Stimulated activated CD4-positive, alpha-beta T cell treated with anti-CD3 and anti-CD28 coated beads, Interleukin-12 subunit alpha, Interleukin-12 subunit beta, amount 100 ng/mL, for 48 hours (primary cell): ENCODE measurements at regions not wholly inside any gene's neighbourhood (a gene's known extent, or its start where the extent isn't known, plus 50 kb on each side); places are given as distances from the start of the nearest gene placed in this dataset.
"Not testable (repeated sequence)": the region's sequence is repeated elsewhere in the genome, so short reads cannot be mapped to it uniquely, and the experiment has no call there.

Source experiments
- DNase-seq, 3 donors: peaks; one replicate each; pipeline ENCODE4 v3.0.0-alpha.2; 2020; ENCODE audit warnings: low read depth in 2 of 3, low spot score in 1 of 3

DNA sequence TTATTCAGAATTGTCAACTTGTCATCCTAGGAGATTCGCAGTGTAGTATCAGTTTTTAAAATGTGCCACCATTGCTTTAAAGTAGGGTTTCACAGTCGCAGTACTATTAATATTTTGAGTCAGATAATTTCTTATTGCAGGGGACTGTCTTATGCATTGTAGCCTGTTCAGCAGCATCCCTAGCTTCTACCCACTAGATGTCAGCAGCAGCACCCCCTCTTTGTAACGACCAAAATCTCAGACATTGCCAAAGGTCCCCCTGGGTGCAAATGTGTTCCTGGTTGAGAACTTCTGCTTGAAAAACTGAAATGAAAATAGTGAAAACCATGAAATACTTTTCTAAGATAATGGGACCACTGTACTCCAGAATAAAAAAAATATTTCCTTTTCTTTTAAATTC is 474.8 kb downstream of the CNTN3 start:
- no peak for DNase-seq

GRCh38 chr3:74137790-74138189 is 476.7 kb downstream of the CNTN3 start:
- DNase-seq = no peak

GRCh38 chr3:74135808-74136207 is 478.7 kb downstream of the CNTN3 start:
- DNase-seq = no peak

- no peak for DNase-seq
These were observed 479.6 kb downstream of the CNTN3 start for GRCh38 chr3:74134831-74135230.

GRCh38 chr3:74131546-74132328 is 482.7 kb downstream of the CNTN3 start:
- DNase-seq = not testable (repeated sequence)

DNA sequence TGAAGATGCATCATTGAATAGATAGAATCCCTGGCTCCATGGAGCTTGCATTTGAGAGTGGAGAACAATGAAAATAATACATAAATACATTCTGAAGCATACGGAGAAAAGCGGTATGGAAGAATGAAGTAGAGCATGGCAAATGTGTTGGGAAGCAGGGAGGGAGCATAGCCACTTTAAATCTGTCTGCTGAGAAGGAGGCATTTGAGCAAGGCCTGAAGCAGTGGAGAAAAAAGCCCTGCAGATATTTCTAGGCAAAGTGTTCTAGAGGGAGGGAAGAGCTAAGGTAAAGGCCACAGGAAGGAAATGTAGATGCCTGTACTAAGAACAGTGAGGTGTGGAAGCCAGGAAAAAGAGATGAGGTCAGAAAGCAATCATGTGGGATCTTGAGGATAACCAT is 484.8 kb downstream of the CNTN3 start:
- no peak for DNase-seq

DNA sequence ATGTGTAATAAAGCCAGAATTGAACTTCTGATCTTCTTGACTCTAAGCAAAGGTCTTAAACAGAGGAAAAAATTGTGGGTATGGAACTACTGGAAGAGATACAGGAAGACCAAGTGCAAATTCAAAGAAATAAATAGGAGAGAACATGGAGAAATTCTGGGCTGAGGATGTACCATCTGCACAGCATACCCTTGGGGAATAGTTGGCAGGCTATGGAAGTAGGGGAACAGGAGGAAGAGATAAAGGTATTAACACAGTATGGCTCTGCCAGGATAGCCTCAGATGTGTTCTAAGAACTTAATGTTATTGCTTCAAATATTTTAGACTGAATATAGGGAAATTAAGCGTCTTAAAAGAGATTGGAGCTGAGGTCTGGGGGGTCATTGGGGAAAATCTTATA is 485.4 kb downstream of the CNTN3 start:
- DNase-seq = no peak

DNA sequence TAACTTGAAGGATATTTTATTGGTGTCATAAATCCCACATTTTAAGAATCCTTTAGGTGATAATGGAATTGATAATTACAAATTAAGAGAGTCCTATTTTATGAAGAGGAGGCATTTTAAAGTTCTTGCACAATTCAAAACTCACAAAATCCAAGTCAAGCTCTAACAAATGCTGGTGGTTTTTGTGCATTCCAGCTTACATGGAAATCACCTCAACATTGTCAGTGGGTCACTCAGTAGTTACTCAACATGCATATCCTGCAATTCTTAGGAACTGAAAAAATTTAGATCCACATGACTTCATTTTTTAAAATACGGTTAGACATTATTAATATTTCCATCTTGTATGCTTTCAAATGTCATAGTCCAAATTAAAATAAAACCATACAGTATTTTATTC is 487.2 kb downstream of the CNTN3 start:
- DNase-seq = no peak

- no peak for DNase-seq
These were observed 489.7 kb downstream of the CNTN3 start for GRCh38 chr3:74124782-74125181.

- no peak for DNase-seq
These were observed 492.2 kb downstream of the CNTN3 start for GRCh38 chr3:74122281-74122680.

DNA sequence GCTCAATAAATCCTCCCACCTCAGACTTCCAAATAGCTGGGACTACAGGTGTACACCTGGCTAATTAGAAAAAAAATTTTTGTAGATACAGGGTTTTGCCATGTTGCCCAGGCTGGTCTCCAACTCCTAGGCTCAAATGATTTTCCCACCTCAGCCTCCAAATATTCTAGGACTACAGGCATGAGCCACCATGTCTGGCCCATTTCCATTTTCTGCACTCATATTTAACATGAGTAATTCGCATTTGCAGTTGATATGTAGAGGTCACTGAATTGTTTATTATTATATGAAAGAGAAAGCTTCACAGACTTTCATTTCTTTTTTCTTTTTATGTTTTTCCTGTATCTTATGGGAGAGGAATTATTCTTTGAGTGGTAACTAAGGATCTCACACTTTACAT is 492.7 kb downstream of the CNTN3 start:
- no peak for DNase-seq

GRCh38 chr3:74119221-74119620 is 494.5 kb upstream of the PDZRN3 start:
- DNase-seq = no peak

DNA sequence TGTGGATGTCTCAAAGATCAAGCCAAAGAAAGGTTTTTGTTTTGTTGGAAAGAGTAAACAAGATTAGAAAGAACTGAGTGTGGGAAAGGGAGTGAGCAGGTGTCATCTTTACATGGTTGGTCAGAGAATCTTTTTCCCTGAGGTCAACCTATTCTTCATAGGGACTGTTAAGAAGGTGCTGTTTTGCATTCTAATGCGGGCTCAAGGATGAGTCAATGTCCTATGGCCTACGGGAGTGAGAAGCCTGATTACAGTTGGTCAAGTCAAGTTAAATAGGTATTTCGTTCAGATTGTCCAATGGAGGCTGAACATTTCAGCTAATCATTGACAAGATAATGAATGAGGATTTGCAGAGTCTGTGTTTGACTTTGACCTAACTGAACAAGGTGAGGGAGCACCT is 491.2 kb upstream of the PDZRN3 start:
- no peak for DNase-seq

DNA sequence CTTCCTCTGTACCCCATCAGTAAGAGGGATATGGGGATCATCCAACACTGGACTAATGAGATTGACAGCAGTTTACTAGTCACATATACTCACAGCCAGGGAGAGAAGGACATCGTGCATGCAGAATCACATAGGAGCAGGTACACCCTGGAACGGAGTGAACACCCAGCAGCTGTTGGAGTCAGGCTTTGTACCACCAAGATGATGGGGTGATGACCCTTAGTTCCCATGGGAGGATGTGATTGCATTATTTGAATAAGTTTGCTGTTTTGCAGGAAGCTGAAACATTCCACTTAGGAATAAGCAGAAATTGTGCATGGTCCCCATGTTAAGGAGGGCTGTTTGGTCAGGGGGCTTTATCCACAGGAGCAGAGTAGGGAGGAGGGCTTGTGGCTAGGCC is 482.7 kb upstream of the PDZRN3 start:
- no peak for DNase-seq

- no peak for DNase-seq
These were observed 482.2 kb upstream of the PDZRN3 start for GRCh38 chr3:74106925-74107324.

GRCh38 chr3:74091204-74091603 is 466.5 kb upstream of the PDZRN3 start:
- no peak for DNase-seq

DNA sequence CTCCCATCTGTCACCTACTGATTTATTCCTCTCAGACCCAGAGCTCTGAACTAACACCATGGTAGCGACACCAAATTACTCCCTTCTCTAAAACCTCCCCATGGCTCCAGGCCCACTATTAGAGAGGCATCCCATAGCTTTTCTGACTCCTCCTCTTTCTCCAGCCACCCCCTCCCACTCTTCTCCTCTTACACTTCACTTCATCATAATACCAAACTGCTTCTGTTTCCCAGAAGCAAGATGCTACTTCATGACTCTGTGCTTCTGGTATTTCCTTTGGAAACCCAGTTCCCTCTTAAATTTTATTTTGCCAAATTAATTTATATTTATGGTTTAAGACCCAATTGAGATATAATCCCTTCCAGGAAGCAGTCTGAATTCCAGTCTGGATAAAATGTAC is 465.1 kb upstream of the PDZRN3 start:
- DNase-seq = no peak

- no peak for DNase-seq
These were observed 455.3 kb upstream of the PDZRN3 start for GRCh38 chr3:74080056-74080461.

DNA sequence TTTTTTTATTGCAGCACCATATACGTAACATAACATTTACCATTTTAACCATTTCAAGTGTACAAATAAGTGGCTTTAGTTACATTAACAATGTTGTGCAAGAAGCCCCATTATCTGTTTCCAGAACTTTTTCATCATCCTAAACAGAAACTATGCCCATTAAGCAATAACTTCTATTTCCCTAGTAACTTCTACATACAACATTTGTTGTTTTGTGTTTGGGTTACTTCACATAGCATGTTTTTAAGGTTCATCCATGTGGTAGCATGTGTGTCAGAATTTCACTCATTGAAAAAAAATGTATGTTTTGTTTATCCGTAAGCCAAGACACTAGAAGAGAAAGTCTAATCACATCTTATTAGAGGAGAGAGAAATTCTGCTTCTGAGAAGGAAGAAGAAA is 450.5 kb upstream of the PDZRN3 start:
- DNase-seq = no peak

- DNase-seq = no peak
These were observed 450.0 kb upstream of the PDZRN3 start for GRCh38 chr3:74074700-74075099.

DNA sequence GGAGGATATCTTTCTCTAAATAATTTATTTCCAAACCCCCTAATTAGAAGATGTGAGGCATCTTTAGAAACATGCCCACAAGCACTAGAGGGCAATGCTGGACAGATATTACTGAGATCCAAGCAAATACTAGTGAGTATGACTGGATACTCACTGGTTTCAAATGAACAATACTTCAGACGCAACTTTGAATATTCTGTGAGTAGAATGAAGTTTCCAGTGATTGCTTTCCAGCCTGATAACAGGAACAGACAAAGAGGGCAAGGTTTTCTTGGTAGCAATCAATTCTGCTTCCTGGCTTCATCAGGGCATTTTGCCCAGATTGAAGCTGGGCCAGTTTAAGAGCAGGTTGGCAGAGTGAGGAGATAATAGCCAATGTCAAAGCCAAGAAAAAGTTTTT is 442.6 kb upstream of the PDZRN3 start:
- no peak for DNase-seq

- no peak for DNase-seq
These were observed 441.7 kb upstream of the PDZRN3 start for GRCh38 chr3:74066456-74066855.

DNA sequence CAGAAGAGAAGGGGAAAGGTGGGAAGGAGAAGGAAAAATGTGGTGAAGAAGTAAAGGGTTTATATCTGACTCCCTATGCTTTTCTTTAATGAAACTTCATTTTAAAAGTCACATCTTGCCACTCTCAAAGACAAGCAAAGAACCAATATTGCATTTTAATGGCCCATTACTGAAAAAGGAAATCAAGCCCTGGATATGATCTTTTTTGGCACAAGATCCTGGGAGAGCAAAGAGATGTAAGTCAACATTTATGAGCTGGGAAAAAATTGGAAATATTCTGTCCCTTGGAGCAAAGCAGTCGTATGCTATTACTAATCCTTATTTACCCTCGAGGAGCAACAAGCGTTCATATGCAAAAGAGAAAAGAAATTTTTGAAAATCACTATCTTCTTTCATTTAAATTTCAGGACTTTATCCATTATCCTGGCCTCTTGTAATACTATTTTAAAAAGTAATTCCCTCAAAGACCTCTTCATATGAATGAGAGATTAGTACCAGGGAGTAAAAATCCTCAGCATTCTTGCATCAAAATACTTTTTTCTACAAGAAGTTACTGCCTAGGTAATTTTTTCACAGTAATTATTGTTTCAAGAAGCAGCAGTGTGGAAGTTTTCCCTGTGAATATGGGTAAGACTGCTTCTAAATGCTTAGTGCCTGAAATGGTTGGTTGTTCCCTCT is 435.3 kb upstream of the PDZRN3 start:
- DNase-seq = no peak
